ENCODE measurements at regions not wholly inside any gene's neighbourhood (a gene's known extent, or its start where the extent isn't known, plus 50 kb on each side); places are given as distances from the start of the nearest gene placed in this dataset.

DNA sequence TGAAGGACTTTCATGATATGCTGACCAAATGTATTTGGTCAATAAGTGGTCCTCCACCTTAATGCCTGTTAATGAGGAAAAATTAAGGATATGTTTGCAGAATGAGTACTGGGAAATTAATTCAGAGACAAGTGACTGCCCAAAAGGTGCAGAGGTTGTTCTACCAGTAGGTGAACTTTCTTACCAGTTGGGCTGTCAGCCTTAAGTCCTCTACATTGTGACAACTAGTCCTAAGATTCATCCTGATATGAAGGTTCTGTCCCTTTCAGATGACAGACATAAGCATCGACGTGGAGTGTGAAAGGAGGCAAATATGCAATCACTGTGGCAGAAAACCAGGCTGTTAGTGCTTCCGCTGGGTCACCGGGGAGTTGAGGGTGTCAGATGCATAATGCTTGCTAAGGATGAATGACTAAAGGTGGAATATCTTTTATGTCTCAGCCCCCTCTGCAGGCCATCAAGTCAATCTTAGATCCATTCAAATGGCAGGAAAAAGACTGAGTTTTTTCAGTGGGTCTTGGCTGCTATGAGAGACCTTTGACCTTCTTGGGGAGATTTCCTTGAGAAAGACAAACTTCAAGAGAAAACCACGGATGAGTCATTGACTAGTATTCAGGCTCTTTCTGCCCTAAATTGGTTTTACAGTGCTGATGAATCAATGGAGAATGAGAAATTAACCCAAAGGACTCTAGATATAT, 226.0 kb downstream of the TPBG start (continued):
- TF ChIP-seq CEBPB (IDR thresholded peaks at IDR 0.05; ENCODE audit: borderline replicate concordance in 1 of 2, low read depth in 2 of 2, low read length in 2 of 2) (no peak), FOS (IDR thresholded peaks at IDR 0.05; ENCODE audit: borderline replicate concordance, extremely low read depth, insufficient read length) (no peak)

DNA sequence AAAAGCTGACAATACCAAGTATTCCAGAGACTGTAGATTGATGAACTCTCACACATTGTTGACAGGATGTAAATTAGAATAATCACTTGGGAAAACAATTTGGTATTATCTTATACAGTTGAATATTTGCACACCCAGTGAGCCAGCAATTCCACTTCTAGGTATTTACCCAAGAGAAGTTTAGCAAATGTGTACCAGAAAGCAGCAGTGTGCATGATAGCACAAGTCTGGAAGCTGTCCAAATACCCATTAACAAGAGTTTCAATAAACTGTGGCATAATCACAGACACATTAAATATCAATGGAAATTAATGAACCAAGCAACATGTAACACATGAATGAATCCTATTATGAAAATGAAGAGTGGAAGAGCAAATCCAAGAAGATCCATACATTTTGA, 233.6 kb downstream of the TPBG start:
- TF ChIP-seq WRNIP1 (IDR thresholded peaks at IDR 0.05; ENCODE audit: borderline replicate concordance, low read depth, low read length) = no peak
- TF ChIP-seq EZH2 (IDR thresholded peaks at IDR 0.05; ENCODE audit: borderline replicate concordance, control insufficient read depth, low read depth, low read length) = no peak
- TF ChIP-seq RB1 (IDR thresholded peaks at IDR 0.05; ENCODE audit: borderline replicate concordance) = no peak
- TF ChIP-seq, protein P1, sequence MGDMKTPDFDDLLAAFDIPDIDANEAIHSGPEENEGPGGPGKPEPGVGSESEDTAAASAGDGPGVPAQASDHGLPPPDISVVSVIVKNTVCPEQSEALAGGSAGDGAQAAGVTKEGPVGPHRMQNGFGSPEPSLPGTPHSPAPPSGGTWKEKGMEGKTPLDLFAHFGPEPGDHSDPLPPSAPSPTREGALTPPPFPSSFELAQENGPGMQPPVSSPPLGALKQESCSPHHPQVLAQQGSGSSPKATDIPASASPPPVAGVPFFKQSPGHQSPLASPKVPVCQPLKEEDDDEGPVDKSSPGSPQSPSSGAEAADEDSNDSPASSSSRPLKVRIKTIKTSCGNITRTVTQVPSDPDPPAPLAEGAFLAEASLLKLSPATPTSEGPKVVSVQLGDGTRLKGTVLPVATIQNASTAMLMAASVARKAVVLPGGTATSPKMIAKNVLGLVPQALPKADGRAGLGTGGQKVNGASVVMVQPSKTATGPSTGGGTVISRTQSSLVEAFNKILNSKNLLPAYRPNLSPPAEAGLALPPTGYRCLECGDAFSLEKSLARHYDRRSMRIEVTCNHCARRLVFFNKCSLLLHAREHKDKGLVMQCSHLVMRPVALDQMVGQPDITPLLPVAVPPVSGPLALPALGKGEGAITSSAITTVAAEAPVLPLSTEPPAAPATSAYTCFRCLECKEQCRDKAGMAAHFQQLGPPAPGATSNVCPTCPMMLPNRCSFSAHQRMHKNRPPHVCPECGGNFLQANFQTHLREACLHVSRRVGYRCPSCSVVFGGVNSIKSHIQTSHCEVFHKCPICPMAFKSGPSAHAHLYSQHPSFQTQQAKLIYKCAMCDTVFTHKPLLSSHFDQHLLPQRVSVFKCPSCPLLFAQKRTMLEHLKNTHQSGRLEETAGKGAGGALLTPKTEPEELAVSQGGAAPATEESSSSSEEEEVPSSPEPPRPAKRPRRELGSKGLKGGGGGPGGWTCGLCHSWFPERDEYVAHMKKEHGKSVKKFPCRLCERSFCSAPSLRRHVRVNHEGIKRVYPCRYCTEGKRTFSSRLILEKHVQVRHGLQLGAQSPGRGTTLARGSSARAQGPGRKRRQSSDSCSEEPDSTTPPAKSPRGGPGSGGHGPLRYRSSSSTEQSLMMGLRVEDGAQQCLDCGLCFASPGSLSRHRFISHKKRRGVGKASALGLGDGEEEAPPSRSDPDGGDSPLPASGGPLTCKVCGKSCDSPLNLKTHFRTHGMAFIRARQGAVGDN (IDR thresholded peaks at IDR 0.05) = no peak
- no peak for TF ChIP-seq NFXL1 (IDR thresholded peaks at IDR 0.05; ENCODE audit: borderline replicate concordance)
- Histone ChIP-seq H3K27me3 (replicated peaks in 1 of 2; ENCODE audit: control insufficient read depth in 2 of 2, insufficient read depth in 2 of 2, low read length in 1 of 2) (no peaks in the 10 kb centered on the region), H3K36me3 (ENCODE audit: control insufficient read depth in 2 of 2, insufficient read depth in 2 of 2, low read length in 1 of 2) (no peaks in the 10 kb centered on the region), H3K9ac (ENCODE audit: control insufficient read depth, insufficient read depth, low read length) (no peak overlapping the region), H3K4me1 (ENCODE audit: control insufficient read depth, insufficient read depth, low read length) (no peaks in the 10 kb centered on the region), H4K20me1 (ENCODE audit: control insufficient read depth, insufficient read depth) (no peaks in the 10 kb centered on the region), H3K4me3 (no peak overlapping the region), H2AFZ (ENCODE audit: control insufficient read depth, low read depth, low read length) (no peak overlapping the region), H3K79me2 (ENCODE audit: control insufficient read depth, insufficient read depth, low read length) (no peaks in the 10 kb centered on the region), H3K9me3 (replicated peaks; ENCODE audit: control insufficient read depth, insufficient read depth, low read length) (no peaks in the 10 kb centered on the region), H3K27ac (ENCODE audit: control insufficient read depth, insufficient read depth) (no peak overlapping the region), H3K4me2 (ENCODE audit: control insufficient read depth, insufficient read depth) (no peak overlapping the region)
- FAIRE-seq (no peak), ATAC-seq (no peak), DNase-seq (ENCODE audit: low read depth, low spot score) (no peak)
- intact Hi-C loops (cut with micrococcal nuclease; ENCODE audit: unreplicated experiment) (no loop called here), in situ Hi-C loops (cut with MboI) (no loop called here)
- RAD21 ChIA-PET (ENCODE audit: unreplicated experiment) = no interaction called here
- SMC1A ChIA-PET (ENCODE audit: uncharacterized antibody, unreplicated experiment) = no interaction called here
- CTCF ChIA-PET = interaction anchor here (1.6 kb wide), 1 partner anchor 19 kb away, joined by 3 read pairs; no protein-coding TSS in a partner anchor
- POLR2A ChIA-PET = no interaction called here
- no TSS peak for BruUV-seq (replicated peaks)
